ENCODE measurements at regions not wholly inside any gene's neighbourhood (a gene's known extent, or its start where the extent isn't known, plus 50 kb on each side); places are given as distances from the start of the nearest gene placed in this dataset.
"Not testable (repeated sequence)": the region's sequence is repeated elsewhere in the genome, so short reads cannot be mapped to it uniquely, and the experiment has no call there.

- DNase-seq (ENCODE audit: low spot score) (no peak), ATAC-seq (ENCODE audit: low FRiP score) (no peak)
- TF ChIP-seq, protein P1, sequence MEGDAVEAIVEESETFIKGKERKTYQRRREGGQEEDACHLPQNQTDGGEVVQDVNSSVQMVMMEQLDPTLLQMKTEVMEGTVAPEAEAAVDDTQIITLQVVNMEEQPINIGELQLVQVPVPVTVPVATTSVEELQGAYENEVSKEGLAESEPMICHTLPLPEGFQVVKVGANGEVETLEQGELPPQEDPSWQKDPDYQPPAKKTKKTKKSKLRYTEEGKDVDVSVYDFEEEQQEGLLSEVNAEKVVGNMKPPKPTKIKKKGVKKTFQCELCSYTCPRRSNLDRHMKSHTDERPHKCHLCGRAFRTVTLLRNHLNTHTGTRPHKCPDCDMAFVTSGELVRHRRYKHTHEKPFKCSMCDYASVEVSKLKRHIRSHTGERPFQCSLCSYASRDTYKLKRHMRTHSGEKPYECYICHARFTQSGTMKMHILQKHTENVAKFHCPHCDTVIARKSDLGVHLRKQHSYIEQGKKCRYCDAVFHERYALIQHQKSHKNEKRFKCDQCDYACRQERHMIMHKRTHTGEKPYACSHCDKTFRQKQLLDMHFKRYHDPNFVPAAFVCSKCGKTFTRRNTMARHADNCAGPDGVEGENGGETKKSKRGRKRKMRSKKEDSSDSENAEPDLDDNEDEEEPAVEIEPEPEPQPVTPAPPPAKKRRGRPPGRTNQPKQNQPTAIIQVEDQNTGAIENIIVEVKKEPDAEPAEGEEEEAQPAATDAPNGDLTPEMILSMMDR (IDR thresholded peaks at IDR 0.05) = no peak
Measured at GRCh38 chr10:58070956-58071355, 196.7 kb downstream of the IPMK start.

DNA sequence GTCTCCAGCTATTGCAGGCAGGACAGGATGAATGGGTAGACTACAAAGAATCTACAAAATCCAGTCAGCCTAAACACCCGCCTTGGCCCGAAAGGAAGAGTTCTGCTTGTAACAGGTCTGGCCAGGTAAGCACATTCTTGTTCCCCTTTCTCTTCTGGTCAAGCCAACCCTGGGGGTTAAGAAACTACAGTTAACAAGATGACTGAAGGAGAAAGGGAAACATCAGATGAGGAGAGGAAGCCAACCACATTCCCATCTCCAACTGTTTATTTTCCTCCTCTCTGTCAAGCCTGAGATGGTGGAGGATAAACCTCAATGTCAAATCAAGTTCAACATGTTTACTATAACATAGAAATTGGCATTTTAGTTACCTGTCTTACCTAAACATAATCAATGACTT lies 198.9 kb downstream of the IPMK start:
- no peak for DNase-seq (ENCODE audit: low spot score)
- TF ChIP-seq, protein P1 (IDR thresholded peaks at IDR 0.05) = no peak
- ATAC-seq (ENCODE audit: low FRiP score) = no peak

DNA sequence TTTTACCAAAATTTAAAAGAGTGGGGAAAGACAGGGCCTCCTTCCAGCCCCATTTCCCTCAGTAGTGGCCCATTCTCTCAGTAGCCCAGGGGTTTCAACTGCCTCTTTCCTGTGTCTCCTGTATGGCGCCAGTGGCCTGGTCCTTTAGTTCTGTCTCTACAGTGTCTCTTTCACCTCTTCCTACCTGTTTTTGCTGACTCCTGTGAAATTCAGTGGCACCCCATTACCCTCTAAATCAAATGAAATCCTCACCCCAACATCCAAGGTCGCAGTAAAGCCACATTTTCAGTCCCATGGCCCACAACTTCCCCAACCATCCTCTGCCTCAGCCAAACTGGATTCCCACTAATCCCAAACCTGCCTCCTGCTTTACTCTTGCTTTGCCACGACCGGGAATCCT lies 200.7 kb downstream of the IPMK start:
- ATAC-seq (ENCODE audit: low FRiP score) = no peak
- DNase-seq (ENCODE audit: low spot score) = no peak
- TF ChIP-seq, protein P1 (IDR thresholded peaks at IDR 0.05) = no peak

DNA sequence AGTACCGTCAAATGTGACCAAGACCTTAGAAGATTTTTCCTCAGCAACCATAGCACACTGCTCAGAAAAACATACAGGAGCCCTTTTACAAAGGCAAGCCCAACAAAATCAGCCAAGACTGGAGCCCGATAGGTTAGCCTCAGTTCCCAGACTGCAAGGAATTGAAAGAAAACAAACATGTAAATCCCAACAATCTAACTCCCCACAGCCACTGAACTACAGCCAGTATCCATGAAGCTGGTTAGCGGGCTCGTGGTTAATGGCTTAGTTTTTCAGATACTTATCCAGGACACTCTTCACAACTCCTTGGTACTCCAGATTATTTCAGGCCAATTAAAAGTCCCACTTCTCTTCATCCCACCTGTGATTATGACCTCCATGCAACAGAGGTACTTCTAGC lies 201.6 kb downstream of the IPMK start:
- no peak for ATAC-seq (ENCODE audit: low FRiP score)
- DNase-seq (ENCODE audit: low spot score) = no peak
- TF ChIP-seq, protein P1 (IDR thresholded peaks at IDR 0.05) = no peak

DNA sequence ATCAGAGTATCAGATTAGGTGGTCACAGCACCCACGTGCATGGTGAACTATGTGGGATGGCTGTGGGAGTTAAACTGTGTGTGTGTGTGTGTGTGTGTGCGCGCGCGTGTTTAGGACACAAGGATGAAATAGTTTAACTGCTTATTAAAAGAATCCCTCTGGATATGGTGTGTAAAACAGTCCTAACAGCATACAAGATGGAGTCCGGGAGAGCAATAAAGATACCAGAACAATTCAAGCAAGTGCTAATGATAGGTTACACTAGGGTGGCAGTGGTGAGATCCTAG lies 202.2 kb downstream of the IPMK start:
- TF ChIP-seq, protein P1 (IDR thresholded peaks at IDR 0.05) = no peak
- DNase-seq (ENCODE audit: low spot score) = no peak
- ATAC-seq (ENCODE audit: low FRiP score) = no peak

GRCh38 chr10:58064714-58065528 lies 202.8 kb downstream of the IPMK start:
- DNase-seq (ENCODE audit: low spot score) (no peak), ATAC-seq (ENCODE audit: low FRiP score) (no peak)
- TF ChIP-seq, protein P1 (IDR thresholded peaks at IDR 0.05) = no peak

GRCh38 chr10:58063861-58064480 lies 203.7 kb downstream of the IPMK start:
- no peak for DNase-seq (ENCODE audit: low spot score)
- TF ChIP-seq, protein P1 (IDR thresholded peaks at IDR 0.05) = no peak
- ATAC-seq (ENCODE audit: low FRiP score) = no peak

DNA sequence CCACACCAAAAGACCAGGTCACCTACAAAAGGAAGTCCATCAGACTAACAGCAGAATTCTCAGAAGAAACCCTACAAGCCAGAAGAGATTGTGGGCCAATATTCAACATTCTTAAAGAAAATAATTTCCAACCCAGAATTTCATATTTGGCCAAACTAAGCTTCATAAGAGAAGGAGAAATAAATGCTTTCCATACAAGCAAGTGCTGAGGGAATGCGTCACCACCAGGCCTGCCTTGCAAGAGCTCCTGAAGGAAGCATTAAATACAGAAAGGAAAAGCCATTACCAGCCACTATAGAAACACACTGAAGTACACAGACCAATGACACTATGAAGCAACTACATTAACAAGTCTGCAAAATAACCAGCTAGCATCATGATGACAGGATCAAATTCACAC lies 209.0 kb downstream of the IPMK start:
- not testable (repeated sequence) for ATAC-seq (ENCODE audit: low FRiP score); DNase-seq (ENCODE audit: low spot score)
